Stomach (tissue), 4 donors: ENCODE measurements at regions not wholly inside any gene's neighbourhood (a gene's known extent, or its start where the extent isn't known, plus 50 kb on each side); places are given as distances from the start of the nearest gene placed in this dataset.

Experiments used
- CTCF ChIP-seq, 7 experiments: fragments of 450-650 bp in 4 of 7; fragments of 200-600 bp in 3 of 7; sonication (generic) in 3 of 7; IDR thresholded peaks; one replicate each; pipeline ENCODE4 v1.5.1; 2016 to 2019; ENCODE audit warnings: antibody characterized with exemption in 7 of 7, control low read depth in 2 of 7, mild to moderate bottlenecking in 1 of 7
- EP300 ChIP-seq: sonication (generic); formaldehyde crosslinking; IDR thresholded peaks from one replicate; pipeline ENCODE4 v1.6.1; 2017; ENCODE audit warnings: antibody characterized with exemption
- POLR2A ChIP-seq, 4 donors: fragments of 450-650 bp; IDR thresholded peaks; one replicate each; pipeline ENCODE4 v1.6.1; 2016; ENCODE audit warnings: antibody characterized with exemption in 4 of 4, control low read depth in 2 of 4, mild to moderate bottlenecking in 1 of 4, moderate library complexity in 1 of 4
- POLR2AphosphoS5 ChIP-seq, 3 donors: sonication (generic); formaldehyde crosslinking; IDR thresholded peaks; one replicate each; pipeline ENCODE4 v1.6.1; 2016; ENCODE audit warnings: antibody characterized with exemption in 3 of 3

- TF ChIP-seq EP300 (no peak), POLR2AphosphoS5 (IDR thresholded peaks at IDR 0.05) (no peak), CTCF (IDR thresholded peaks at IDR 0.05) (no peak), POLR2A (IDR thresholded peaks at IDR 0.05) (no peak)
Measured at GRCh38 chr11:134640971-134641968, 229.2 kb upstream of the B3GAT1 start.
